ENCODE measurements at regions not wholly inside any gene's neighbourhood (a gene's known extent, or its start where the extent isn't known, plus 50 kb on each side); places are given as distances from the start of the nearest gene placed in this dataset.

DNA sequence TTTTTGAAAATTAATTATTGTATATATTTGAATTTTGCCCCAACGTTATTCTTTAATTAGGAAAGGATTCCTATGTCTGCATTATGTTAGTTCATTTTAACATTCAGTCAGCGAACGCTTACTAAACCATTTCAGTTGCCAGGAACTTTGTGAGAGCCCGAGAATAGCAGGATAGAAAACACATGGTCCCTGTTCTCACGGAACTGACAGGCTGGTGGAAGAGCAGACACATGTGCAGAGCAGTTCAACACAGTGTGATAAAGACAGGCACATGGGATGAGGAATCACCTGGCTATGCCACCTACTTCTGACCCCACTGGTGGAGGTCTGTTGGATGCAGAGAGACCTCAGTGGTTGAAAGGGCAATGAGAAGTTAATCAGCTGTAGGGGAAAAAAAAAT is 367.2 kb downstream of the EPM2A start:
- TF ChIP-seq, protein P1, sequence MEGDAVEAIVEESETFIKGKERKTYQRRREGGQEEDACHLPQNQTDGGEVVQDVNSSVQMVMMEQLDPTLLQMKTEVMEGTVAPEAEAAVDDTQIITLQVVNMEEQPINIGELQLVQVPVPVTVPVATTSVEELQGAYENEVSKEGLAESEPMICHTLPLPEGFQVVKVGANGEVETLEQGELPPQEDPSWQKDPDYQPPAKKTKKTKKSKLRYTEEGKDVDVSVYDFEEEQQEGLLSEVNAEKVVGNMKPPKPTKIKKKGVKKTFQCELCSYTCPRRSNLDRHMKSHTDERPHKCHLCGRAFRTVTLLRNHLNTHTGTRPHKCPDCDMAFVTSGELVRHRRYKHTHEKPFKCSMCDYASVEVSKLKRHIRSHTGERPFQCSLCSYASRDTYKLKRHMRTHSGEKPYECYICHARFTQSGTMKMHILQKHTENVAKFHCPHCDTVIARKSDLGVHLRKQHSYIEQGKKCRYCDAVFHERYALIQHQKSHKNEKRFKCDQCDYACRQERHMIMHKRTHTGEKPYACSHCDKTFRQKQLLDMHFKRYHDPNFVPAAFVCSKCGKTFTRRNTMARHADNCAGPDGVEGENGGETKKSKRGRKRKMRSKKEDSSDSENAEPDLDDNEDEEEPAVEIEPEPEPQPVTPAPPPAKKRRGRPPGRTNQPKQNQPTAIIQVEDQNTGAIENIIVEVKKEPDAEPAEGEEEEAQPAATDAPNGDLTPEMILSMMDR (IDR thresholded peaks at IDR 0.05) = no peak
- TF ChIP-seq POLR2A (IDR thresholded peaks at IDR 0.05) = no peak

All from suprapubic skin (tissue), 3 donors.